HG02870 (cell line): ENCODE measurements at regions not wholly inside any gene's neighbourhood (a gene's known extent, or its start where the extent isn't known, plus 50 kb on each side); places are given as distances from the start of the nearest gene placed in this dataset.
"Not testable (repeated sequence)": the region's sequence is repeated elsewhere in the genome, so short reads cannot be mapped to it uniquely, and the experiment has no call there.

ENCODE experiments used
- ATAC-seq: cut with Tn5 transposase; IDR thresholded peaks from one replicate; pipeline ENCODE4 v1.9.1; 2021; ENCODE audit warnings: mild to moderate bottlenecking, moderate library complexity; ENCODE audit not compliant: unreplicated experiment

DNA sequence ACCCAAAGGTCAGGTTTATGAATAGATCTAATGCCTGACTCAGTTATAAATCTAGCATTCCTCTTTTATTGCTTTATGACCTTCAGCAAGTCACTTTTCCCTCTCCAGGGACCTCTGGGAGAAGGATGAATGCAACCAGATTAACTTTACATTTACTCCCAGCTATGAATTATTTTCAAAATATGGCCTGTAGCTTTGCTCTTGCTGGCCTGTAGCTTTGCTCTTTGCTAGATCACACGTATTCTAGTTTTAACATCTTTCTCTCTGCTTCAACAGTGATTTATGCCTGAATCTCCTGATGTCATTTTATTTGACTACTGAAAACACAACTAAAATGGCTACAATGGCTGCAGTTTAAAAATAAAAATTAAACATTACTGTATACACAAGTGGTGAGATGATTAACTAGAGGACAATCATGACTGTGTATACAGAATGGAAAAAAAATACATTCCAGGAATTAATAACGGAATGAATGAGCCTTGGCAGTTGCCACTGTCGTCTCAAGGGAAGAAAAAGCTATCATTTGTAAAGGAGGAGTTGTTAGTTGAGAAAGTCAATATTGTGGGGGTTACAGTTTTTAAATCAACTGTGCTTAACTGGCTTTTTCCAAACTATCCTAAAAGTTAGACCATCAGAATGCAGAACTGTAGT, 434.5 kb upstream of the GOT2 start:
- ATAC-seq = no peak

DNA sequence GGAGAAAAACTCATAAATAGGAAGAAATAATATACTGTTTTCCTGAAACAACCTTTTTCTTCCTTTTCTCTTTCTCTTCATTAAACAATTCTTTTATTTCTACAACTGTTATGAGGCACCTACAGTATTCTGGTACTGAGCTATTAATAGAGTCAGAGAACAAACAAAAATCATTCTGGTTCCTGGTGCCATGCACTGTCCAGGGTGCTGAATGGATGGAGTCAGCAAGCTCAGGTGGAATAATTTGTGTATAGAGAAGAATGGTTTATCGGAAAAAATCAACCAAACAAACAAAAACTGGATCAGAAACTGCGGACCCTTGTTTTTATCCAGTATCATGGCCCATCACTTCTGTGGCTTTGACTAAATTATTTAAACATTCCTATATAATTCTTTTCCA, 430.3 kb upstream of the GOT2 start:
- no peak for ATAC-seq

DNA sequence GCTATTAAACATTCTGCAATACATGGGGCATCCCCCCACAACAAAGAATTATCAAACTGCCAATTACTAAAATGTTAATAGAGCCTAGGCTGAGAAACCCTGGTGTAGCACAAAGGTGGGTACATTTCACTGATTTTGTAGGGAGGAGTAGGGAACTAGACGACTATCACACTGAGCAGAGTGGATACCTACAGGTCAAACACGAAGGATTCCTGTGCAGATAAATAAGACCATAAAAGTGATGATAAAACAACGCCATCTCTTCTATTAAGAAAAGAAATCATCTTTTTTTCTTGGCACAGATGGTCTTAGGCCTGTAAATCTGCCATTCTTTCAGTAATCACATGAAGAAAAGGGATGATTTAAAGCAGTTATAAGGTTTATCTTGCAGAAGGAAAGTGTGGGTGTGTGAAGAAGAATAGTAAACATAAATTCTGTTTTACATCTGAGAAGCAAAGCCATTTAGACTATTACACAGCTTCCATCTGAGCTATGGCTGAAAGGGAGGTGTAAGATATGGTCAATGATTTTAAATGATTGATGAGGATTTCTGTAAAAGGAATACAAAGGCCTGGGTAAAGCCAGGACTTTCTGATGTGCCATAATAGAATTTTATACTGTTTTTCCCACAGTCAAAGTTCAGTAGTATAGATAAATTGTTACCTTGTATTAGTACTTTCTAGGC, 429.4 kb upstream of the GOT2 start:
- no peak for ATAC-seq

DNA sequence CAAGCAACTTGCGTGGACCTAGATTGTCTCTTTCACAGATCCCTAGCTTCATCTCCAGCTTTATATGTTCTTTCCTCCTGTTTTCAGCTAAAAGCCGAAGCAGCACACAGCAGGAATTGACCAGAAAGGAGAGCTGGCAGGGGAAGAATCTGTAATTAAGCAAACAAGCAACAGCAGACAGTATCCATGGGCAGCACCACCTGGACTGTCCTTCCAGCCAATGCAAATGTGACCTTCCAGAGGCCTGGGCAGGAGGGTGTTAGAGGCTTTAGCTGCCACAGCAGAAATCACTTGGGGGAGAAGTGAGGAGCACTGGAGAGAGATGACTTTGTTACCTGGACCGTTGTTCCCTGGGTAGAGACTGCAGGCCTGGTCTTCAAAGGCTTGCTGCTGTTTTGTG, 427.6 kb upstream of the GOT2 start:
- ATAC-seq = no peak

DNA sequence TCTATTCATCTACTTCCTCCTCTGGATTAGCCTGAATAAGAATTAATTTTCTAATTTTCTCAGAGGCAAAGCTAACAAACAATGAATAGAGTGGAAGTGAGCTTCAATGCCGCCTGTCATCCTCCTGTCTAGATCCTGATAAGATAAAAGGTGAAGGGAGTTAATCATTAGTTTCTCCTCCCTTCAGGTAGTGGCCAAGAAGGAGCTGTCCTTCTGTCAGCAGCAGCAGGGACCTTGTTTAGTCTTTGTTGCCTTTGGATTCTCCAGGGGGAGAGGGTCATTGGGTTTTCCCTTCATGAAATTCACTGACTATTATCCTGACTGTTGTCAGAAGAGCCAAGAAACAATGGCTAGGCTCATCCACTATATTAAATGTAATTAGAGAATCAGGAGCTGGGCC, 420.2 kb upstream of the GOT2 start:
- ATAC-seq = no peak

DNA sequence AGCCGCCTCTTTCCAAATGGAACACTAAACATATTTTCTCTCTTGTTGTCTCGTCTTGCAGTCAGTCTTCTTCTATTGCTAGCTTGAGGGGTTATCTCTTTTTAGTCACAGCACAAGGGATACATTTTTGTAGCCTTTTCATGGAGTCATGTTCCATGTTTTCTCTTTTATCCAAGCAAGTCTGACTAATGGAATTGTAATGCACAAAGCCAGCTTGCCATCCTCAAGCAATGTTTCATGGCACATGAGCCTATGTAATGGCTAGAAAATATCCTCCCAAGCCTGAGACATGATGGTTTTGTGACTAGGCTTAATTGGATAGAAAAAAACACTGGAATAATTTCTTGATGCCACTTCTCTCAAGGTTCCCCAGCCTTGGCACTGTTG, 414.6 kb upstream of the GOT2 start:
- ATAC-seq = no peak

DNA sequence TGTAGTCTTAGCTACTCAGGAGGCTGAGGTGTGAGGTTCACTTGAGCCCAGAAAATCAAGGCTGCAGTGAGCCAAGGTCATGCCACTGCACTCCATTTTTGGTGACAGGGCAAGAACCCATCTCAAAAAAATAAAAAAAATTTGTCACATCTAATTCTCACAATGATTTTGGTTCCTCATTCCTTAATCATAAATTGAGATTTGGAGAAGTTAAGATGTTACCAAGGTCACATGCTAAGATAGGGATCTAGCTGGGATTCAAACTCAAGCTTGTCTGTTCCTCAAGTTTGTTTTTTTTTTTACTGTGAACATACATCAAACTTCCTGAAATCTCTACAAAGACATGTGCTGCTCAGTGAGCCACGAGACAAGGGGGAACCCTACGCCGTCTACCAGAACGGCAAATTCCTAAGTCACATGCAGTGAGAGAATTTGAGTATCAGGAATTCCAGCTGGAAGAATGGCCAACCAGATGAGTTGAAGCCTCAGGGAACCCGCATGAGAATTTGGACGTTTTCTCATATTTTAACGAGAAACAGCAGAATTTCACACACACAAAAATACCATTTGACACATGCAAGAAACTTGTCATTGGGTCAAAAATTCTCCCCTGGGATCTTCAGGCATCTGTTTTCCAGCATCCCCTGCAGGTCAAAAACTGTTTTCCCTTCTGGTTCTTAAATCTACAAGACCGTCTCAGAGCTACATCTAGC, 414.1 kb upstream of the GOT2 start:
- no peak for ATAC-seq

DNA sequence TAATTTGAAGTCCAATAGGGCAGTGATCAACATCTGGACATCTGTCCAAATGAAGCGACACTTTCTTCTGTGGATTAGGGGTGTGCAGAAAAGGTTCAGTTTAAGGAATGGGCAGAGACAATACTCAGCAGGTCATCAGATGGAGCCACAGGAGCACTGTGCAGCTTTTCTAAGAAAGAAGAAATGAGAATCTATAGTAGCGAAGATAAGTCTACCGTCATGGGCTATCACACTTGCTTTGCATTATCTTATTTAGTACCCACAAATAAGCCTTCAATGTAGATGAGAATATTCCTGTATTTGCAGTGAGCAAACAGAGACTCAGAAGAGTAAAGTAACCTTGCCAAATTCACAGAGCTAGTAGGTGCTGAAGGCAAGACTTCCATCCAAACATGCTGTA, 412.0 kb upstream of the GOT2 start:
- no peak for ATAC-seq

DNA sequence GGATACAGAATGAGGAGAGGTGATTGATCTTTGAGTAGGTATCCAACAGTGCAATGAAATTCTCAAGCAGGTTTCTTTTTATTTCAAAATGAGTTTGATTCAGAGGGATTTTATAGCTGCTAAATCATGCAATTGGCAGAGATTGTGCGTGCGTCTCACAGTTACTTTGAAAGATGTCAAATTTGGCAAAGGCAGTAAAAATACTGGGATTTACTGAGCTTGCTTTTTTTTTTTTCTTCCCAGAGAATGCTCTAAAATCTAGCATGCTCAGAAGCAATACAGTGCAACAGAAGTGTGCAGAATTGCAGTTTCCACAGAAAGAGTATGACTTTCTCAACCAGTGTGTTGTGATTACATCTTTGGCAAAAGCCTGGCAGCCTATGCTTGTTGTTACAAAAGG, 410.7 kb upstream of the GOT2 start:
- no peak for ATAC-seq

DNA sequence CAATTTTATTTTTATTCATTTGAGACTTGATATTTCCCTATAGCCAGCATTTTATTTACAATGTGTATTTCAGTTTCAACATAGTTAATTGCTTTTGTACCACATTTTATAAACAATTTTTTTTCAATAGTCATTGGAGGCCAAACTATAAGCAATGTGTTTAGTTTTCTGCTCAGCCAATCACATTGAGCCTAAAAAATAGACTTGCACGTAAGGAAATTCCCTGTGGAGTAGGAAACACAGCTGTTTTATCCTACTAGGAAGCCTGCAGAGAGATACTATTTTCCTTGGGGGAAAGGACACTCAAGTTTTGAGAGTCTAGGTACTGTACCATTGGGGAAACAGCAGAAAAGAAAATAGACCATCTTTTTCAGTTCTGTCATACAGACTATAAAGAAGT, 410.2 kb upstream of the GOT2 start:
- no peak for ATAC-seq

DNA sequence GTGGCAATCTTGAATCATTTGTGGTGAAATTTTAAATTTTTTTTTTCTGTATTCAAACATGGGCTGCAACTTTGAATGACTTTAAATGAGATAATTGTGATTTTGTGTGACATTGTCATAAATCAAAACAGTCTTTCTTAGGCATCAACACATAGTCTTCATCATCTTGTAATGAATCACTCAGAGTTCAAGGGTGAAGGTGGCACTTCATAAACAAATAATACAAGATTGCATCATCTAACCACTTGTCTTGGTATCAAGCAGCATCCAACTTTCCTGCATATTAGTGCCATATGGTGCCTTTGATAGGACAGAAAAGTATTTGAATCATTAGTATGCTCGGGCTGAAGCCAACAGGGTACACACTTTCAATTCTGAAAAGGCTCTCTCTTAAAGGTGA, 392.4 kb upstream of the GOT2 start:
- ATAC-seq = no peak

DNA sequence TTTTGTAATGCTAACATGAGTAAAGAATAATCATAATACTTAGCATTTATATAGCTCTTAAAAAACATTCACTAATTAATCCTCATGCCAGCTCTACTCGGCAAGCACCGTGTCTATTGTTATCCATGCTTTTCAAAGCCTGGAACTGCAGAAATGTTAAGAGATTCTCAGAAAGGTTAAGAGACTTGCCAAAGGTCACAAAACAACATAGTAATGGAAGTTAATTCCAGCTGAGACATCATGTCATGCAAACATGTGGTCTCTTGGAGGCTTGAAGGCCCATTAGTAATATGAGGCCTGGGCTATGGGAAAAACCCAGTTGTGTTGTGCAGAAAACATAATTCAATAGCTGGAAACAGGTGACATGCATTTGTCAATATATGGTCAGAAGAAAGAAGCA, 389.9 kb upstream of the GOT2 start:
- ATAC-seq = no peak

DNA sequence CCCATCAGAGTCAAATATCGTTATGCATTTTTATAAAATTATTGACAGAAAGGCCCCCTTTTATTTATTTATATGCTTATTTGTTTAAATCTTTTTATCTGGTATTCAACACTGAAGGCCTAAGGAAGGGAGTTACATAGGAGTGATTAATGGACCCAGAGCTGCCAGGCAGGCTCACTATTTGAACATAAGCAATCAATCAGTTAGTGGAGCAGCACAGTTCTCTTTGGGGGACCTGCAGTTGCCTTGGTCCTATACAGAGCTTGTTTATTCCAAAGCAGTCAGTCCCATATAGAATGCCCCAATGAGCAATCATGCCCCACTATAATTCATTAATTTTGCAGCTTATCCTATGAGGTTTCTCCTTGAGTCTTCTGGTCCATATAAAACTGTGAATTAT, 389.4 kb upstream of the GOT2 start:
- no peak for ATAC-seq

DNA sequence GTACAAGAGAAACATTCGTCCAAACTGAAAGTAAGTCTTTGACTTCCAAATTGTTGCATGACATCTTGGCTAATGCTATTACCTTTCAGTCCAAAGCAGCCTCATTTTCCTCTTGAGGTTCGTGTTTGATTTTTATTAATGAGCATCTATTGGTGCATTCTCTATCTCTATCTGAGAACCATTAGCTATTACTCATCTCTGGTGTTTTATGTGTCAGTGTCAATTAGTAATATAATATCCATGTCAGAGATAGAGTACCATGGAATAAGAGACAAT, 388.1 kb upstream of the GOT2 start:
- no peak for ATAC-seq

DNA sequence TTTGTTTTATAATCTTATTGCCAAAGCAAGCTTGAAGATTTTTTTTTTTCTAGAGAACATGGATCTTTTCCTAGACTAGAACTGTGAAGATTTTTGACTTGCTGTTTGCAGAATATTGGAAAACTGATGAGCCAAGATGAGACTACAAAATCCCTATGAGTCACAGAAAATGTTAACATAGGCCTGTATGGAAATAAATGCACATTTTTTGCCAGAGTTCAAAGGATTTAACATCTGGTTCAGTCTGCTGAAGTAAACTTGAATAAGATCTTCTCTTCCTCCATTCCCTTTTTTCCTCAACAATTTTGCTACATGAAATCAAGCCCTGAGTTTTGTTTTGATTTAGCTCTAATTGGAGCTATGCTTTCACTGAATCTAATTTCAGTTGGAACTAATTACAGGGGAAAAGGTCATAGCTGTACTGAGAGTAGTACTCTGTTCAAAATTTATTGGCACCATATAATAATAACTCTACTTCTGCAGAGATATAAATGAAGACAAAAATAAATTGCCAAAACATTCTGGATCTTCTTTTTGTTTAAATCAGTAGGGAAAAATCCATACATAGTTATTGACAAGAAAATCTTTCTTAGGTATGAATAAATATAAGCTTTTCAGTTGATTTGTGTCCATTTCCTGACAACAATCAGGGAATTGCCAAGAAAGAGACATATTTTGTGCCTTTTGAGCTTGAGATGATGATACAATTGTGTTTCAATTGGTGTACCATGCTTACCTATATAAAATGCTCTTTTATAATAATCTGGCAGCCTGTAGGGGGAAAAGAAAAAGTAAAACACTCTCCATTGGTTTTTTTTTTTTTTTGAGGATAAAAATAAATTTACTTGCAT, 387.5 kb upstream of the GOT2 start:
- no peak for ATAC-seq

DNA sequence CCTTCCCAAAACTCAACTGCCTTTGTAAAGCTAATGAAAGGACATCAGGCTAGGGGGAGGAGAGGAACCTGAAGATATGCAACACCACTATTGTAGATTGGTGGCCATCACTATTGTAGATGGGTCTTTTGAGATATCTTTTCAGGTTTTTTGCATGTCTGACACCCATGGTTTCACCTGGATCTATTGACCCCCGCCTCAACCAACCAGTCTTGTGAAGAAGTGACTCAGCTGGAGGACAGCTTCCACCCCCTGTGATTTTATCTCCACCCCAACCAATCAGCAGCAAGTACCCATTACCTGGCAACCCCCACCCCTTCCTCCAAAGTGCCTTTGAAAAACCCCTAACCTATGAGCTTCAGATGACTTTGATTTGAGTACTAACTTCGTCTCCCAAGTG, 382.6 kb upstream of the GOT2 start:
- no peak for ATAC-seq

DNA sequence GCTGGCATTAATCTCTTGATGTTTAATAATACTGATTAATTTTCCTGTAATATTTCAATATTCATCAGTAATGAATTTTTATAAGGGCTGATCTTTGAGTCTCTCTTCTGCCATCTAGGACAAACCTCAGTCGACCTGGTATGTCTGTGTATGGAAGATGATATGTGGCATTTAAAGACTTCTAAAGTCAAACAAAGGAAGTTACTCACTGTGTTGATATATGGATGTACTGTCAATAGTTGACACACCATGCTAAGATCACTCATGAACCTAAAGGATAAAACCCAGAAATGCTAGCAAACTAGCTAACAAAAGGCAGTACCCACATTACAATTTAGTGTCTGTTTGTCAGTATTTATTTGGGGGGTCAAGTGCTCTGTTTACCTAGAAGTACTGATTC, 380.7 kb upstream of the GOT2 start:
- ATAC-seq = no peak

DNA sequence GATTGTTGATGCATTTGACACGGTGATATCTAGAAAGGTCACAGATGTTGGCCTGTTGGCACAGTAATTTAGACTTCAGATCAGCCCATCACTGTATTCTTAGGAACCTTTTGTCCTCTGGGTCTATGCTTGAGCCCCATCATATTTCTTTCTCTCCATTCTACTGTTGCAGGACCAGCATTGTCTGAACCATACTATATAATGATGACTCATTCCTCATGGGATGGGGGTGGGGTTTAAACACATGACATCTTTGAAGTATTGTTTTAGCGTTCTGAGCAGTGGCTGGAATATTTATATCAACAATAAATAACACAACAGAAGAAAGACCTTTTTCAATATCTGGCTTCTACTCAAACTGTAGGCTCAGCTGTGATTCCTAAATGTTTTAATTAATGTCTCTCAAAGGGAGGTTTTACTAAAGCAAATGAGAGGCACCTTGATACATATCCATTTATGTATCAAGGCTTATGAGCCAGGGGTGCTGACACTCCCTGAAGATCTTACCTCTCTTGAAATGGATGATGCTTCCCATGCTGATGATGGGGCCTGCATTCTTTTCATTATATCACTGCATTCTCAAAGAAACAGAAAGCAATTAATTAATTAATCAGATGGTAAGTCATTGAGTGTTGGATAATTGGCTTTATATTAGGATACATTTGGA, 379.0 kb upstream of the GOT2 start:
- ATAC-seq = no peak

DNA sequence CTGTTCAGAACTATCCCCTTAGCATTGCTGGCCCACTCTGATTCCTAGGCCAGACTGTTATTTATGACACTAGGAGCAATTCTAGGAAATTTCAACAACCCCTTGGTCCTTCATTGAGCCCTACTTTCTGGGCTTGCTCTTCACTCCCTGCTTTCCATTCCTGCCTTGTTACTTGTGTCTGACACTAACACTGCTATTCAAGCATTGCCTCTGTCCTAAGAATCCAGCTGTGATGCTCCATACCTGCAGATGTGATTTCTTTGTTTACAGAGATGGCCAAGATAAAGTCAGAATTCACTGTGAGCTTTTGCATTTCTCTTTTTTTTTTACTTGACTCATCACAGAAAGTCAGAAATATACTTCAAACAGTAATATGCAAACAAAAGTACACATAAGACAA, 377.2 kb upstream of the GOT2 start:
- no peak for ATAC-seq

DNA sequence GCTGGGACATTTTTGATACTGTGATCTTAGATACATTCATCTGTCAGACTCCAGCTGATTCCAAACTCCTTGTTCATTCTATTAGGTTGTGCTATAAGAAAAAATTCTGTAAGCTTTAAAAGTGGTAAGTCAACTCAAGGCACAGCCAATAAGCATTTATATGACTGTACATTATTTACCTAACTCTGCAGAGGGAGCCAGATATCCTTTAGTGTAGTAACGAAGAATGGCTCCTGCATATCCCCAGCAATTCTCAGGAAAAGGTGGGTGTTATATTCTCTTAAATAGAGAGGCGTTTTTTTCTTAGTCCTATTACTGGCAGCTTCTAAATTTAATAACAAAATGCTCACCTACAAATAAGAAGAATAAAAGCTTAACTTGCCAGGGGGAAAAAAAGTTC, 374.3 kb upstream of the GOT2 start:
- ATAC-seq = no peak

DNA sequence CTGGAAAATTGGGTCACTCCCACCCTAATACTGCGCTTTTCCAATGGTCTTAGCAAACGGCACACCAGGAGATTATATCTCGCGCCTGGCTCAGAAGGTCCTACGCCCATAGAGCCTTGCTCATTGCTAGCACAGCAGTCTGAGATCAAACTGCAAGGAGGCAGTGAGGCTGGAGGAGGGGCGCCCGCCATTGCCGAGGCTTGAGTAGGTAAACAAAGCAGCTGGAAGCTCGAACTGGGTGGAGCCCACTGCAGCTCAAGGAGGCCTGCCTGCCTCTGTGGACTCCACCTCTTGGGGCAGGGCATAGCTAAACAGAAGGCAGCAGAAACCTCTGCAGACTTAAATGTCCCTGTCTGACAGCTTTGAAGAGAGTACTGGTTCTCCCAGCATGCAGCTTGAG, 362.6 kb upstream of the GOT2 start:
- not testable (repeated sequence) for ATAC-seq
